Upper lobe of left lung (tissue), 6 donors: ENCODE measurements at regions not wholly inside any gene's neighbourhood (a gene's known extent, or its start where the extent isn't known, plus 50 kb on each side); places are given as distances from the start of the nearest gene placed in this dataset.
A peak's percentile ranks its signal among the peaks of the same experiment; 100 is the strongest.

Experiments
- ATAC-seq, 2 donors: fragments of 200-7000 bp; cut with Tn5 transposase; one replicate each; pipeline ENCODE4 v1.9.1; 2022; ENCODE audit warnings: mild to moderate bottlenecking in 2 of 2, moderate library complexity in 2 of 2; ENCODE audit not compliant: low FRiP score in 2 of 2
- DNase-seq, 2 donors: peaks; one replicate each; pipeline ENCODE4 v3.0.0-alpha.2; 2019 to 2020
- H3K27ac ChIP-seq, 4 donors: fragments of 200-600 bp; sonication (generic); one replicate each; pipeline ENCODE4 v1.5.1; 2016 to 2019
- H3K27me3 ChIP-seq, 4 donors: fragments of 200-600 bp; sonication (generic); one replicate each; pipeline ENCODE4 v1.5.1; 2017 to 2019
- H3K36me3 ChIP-seq, 4 donors: fragments of 200-600 bp; sonication (generic); one replicate each; pipeline ENCODE4 v1.5.1; 2016 to 2019
- H3K4me1 ChIP-seq, 4 donors: fragments of 200-600 bp; sonication (generic); one replicate each; pipeline ENCODE4 v1.5.1; 2018 to 2019
- H3K4me3 ChIP-seq, 4 donors: fragments of 200-600 bp; sonication (generic); one replicate each; pipeline ENCODE4 v1.5.1; 2017 to 2019; ENCODE audit warnings: mild to moderate bottlenecking in 2 of 4, moderate library complexity in 1 of 4
- H3K9me3 ChIP-seq, 4 donors: fragments of 200-600 bp; sonication (generic); one replicate each; pipeline ENCODE4 v1.5.1; 2018 to 2019
- CTCF ChIP-seq, 6 experiments: fragments of 450-650 bp in 4 of 6; fragments of 200-600 bp in 2 of 6; sonication (generic) in 2 of 6; IDR thresholded peaks; one replicate each; pipeline ENCODE4 v1.5.1; 2016 to 2019; ENCODE audit warnings: antibody characterized with exemption in 6 of 6
- EP300 ChIP-seq, 4 donors: sonication (generic); formaldehyde crosslinking; IDR thresholded peaks; one replicate each; pipeline ENCODE4 v1.5.1; 2017; ENCODE audit warnings: antibody characterized with exemption in 4 of 4, control low read depth in 2 of 4
- POLR2A ChIP-seq, 4 donors: fragments of 450-650 bp; IDR thresholded peaks; one replicate each; pipeline ENCODE4 v1.5.1; 2016 to 2017; ENCODE audit warnings: antibody characterized with exemption in 4 of 4, mild to moderate bottlenecking in 2 of 4
- POLR2AphosphoS5 ChIP-seq, 2 donors: sonication (generic); formaldehyde crosslinking; IDR thresholded peaks; one replicate each; pipeline ENCODE4 v1.5.1; 2017; ENCODE audit warnings: antibody characterized with exemption in 2 of 2
- WGBS, 2 donors: methylation state at CpG; one replicate each; pipeline ENCODE4 v1.1.5; 2017 to 2018; 5-methylcytosine and 5-hydroxymethylcytosine counted together
- donor health status: DM: no; HTN: no; CAD: no; lungs with moderate emphysema.
- donor health status: DM: no; HTN: yes; CAD: no; lungs with severe emphysema.

- DNase-seq (no peak), ATAC-seq (no peak)
- 62 to 70% methylated on average over 4 of the region's 4 CpGs for WGBS, 2 donors
- Histone ChIP-seq H3K4me3 (no peak overlapping the region), H3K9me3 (no peaks in the 10 kb centered on the region), H3K27ac (no peak overlapping the region), H3K27me3 (no peaks in the 10 kb centered on the region), H3K4me1 (no peaks in the 10 kb centered on the region), H3K36me3 (no peaks in the 10 kb centered on the region)
- TF ChIP-seq POLR2A (IDR thresholded peaks at IDR 0.05) (no peak), EP300 (IDR thresholded peaks at IDR 0.05) (no peak), CTCF (IDR thresholded peaks at IDR 0.05) (no peak), POLR2AphosphoS5 (IDR thresholded peaks at IDR 0.05) (no peak)
Observed at GRCh38 chr10:131495224-131495623, 183.7 kb upstream of the TCERG1L start.

DNA sequence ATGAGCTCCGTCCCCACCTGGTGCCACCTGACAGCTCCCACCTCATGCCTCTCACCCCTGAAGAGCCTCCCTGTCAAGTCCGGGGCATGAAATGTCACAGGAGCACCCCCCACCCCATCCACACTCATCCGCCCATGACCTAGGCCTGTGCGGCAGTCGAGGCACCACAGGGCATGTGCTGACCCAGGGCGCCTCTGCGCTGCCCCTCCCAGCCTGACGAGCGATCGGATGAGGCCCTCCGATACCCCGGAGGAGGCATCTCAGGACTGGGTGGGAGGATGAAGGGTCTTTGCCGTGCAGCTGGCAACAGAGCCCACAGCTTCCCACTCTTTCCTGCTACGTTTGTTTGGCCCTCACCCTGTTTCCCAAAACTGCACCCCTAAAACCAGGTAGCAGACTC, 184.4 kb upstream of the TCERG1L start:
- no peaks in the 10 kb centered on the region for H3K36me3 ChIP-seq
- 89 to 92% methylated on average over 12 to 14 of the region's 14 CpGs for WGBS, 2 donors
- no peak overlapping the region for H3K27ac ChIP-seq
- peak in 1 of 2 donors; percentile 54 for ATAC-seq
- no peaks in the 10 kb centered on the region for H3K4me1 ChIP-seq
- DNase-seq = peak in 1 of 2 donors; percentile 61
- H3K27me3 ChIP-seq = no peaks in the 10 kb centered on the region
- TF ChIP-seq POLR2A (IDR thresholded peaks at IDR 0.05) = no peak
- no peak for TF ChIP-seq POLR2AphosphoS5 (IDR thresholded peaks at IDR 0.05)
- no peak for TF ChIP-seq EP300 (IDR thresholded peaks at IDR 0.05)
- no peak for TF ChIP-seq CTCF (IDR thresholded peaks at IDR 0.05)
- H3K4me3 ChIP-seq = no peak overlapping the region
- H3K9me3 ChIP-seq = no peaks in the 10 kb centered on the region

DNA sequence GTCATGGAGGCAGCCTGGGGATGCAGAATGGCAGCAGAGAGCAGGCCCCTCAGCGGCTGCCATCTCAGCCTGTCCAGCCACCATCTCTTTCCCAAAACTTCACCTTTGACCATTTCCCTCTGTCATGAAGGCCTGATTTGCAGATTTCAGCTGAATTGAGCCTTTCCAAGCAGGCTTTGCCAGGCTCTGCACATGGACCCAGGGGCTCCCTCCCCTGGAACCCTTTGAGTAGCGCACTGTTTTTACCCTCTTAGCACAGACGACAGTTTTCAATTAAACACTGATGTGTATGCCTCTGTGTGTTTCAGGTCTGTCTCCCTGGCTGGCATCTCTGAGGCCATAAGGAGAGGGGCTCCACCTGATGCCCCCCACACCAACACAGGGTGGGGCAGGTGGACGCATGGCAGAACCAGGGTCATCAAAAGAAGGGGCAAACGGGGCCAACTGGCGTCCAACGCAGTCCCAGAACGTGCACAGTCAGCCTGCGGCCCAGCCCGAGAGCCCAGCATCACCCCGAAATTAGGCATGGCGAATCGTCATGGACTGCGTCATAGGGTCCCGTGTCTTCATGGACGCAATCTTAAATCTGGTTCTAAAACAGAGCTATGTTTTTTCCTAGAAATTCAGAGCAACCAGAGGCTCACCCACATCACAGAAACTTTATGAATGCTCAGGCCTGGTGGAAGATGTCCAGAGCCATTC, 185.0 kb upstream of the TCERG1L start:
- WGBS, 2 donors = 96 to 97% methylated on average over 15 to 16 of the region's 16 CpGs
- TF ChIP-seq POLR2AphosphoS5 (IDR thresholded peaks at IDR 0.05) = no peak
- TF ChIP-seq EP300 (IDR thresholded peaks at IDR 0.05) = no peak
- no peak for TF ChIP-seq CTCF (IDR thresholded peaks at IDR 0.05)
- TF ChIP-seq POLR2A (IDR thresholded peaks at IDR 0.05) = no peak
- ATAC-seq (no peak), DNase-seq (peak in 1 of 2 donors; percentile 52)
- Histone ChIP-seq H3K27ac (no peak overlapping the region), H3K9me3 (no peaks in the 10 kb centered on the region), H3K4me1 (no peaks in the 10 kb centered on the region), H3K36me3 (no peaks in the 10 kb centered on the region), H3K27me3 (no peaks in the 10 kb centered on the region), H3K4me3 (no peak overlapping the region)

- no peaks in the 10 kb centered on the region for H3K36me3 ChIP-seq
- WGBS, 2 donors = 94% methylated on average over 3 of the region's 3 CpGs; no CpG with 5 or more reads in 1 of the 2 donors
- ATAC-seq = no peak
- no peak overlapping the region for H3K27ac ChIP-seq
- TF ChIP-seq EP300 (IDR thresholded peaks at IDR 0.05) (no peak), CTCF (IDR thresholded peaks at IDR 0.05) (no peak), POLR2AphosphoS5 (IDR thresholded peaks at IDR 0.05) (no peak), POLR2A (IDR thresholded peaks at IDR 0.05) (no peak)
- H3K9me3 ChIP-seq = peaks cover 3 to 19% (median 13%) of the 10 kb centered on the region in 4 donors
- H3K4me3 ChIP-seq = no peak overlapping the region
- H3K27me3 ChIP-seq = no peaks in the 10 kb centered on the region
- H3K4me1 ChIP-seq = no peaks in the 10 kb centered on the region
- DNase-seq = no peak
Observed at GRCh38 chr10:131499566-131499965, 188.0 kb upstream of the TCERG1L start.

DNA sequence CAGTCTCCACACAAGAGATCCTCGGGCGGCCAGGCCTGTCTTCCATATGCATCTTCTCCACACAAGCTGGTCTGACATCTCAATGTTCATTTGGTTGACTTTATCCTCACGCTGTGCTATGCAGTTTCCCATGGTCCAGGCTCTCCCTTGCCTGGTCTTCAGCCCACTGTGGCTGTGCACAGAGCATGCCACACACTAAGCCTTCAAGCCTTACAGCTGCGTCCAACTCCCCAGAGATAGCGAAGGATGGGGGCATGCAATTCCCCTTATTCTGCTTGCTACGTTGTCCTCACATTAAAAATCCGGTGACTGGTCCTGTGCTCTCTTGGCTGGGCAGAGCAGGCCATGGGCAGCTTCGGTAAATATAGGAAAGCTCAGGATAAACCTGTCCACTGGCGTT, 188.7 kb upstream of the TCERG1L start:
- no peaks in the 10 kb centered on the region for H3K4me1 ChIP-seq
- no peak for ATAC-seq
- H3K36me3 ChIP-seq = no peaks in the 10 kb centered on the region
- H3K27ac ChIP-seq = no peak overlapping the region
- TF ChIP-seq CTCF (IDR thresholded peaks at IDR 0.05) (no peak), POLR2AphosphoS5 (IDR thresholded peaks at IDR 0.05) (no peak), EP300 (IDR thresholded peaks at IDR 0.05) (no peak), POLR2A (IDR thresholded peaks at IDR 0.05) (no peak)
- DNase-seq = no peak
- H3K4me3 ChIP-seq = no peak overlapping the region
- H3K27me3 ChIP-seq = no peaks in the 10 kb centered on the region
- WGBS, 2 donors = 84 to 88% methylated on average over 9 of the region's 9 CpGs
- peaks cover 3 to 23% (median 14%) of the 10 kb centered on the region in 4 donors for H3K9me3 ChIP-seq
